ENCODE measurements at regions not wholly inside any gene's neighbourhood (a gene's known extent, or its start where the extent isn't known, plus 50 kb on each side); places are given as distances from the start of the nearest gene placed in this dataset.

GRCh38 chr19:32174386-32175113, 170.9 kb upstream of the ZNF507 start:
- ATAC-seq (ENCODE audit: insufficient read depth, low FRiP score) (no peak), DNase-seq (peak in 2 of 3 donors; percentile 4 to 47)
- Histone ChIP-seq H3K4me3 (no peak overlapping the region), H3K4me1 (ENCODE audit: control insufficient read depth in 5 of 5, insufficient read depth in 5 of 5, low read length in 5 of 5) (peaks cover 0 to 16% (median 0%) of the 10 kb centered on the region in 5 donors), H3K36me3 (ENCODE audit: control insufficient read depth in 4 of 4, insufficient read depth in 4 of 4, low read length in 4 of 4) (no peaks in the 10 kb centered on the region), H3K9me3 (ENCODE audit: control insufficient read depth in 4 of 4, insufficient read depth in 3 of 4, low read length in 3 of 4) (no peaks in the 10 kb centered on the region), H3K27ac (ENCODE audit: low read depth in 1 of 2, low read length in 1 of 2) (no peak overlapping the region), H3K9ac (ENCODE audit: insufficient read depth in 1 of 2, low read length in 2 of 2) (no peak overlapping the region), H3K27me3 (ENCODE audit: control insufficient read depth in 3 of 3, insufficient read depth in 3 of 3, low read length in 2 of 3) (no peaks in the 10 kb centered on the region)
- WGBS, 2 donors = 84 to 93% methylated on average over 10 of the region's 10 CpGs
- TF ChIP-seq CTCF (IDR thresholded peaks at IDR 0.05; ENCODE audit: control extremely low read depth, extremely low read depth) = no peak

DNA sequence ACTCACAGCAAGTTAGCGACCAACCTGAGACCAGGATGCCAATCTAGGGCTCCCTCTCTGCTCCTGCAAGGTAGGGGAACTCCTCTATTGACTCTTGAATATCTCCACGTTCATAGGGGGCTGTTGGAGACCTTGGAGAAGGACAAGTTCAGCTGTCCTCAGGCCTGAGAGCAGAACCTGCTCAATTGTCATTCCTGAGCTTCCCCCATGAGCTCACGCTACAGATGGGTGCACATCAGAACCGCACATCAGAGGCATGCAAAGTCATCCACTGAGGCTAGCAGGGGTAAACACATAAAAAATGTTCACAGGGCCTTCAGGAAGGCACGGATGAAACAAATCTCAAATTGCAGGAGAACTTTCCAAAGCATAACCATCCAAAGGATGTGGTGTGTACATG, 168.8 kb upstream of the ZNF507 start:
- DNase-seq (no peak), ATAC-seq (ENCODE audit: insufficient read depth, low FRiP score) (no peak)
- H3K4me3 ChIP-seq = no peak overlapping the region
- no peaks in the 10 kb centered on the region for H3K27me3 ChIP-seq (ENCODE audit: control insufficient read depth in 3 of 3, insufficient read depth in 3 of 3, low read length in 2 of 3)
- H3K36me3 ChIP-seq (ENCODE audit: control insufficient read depth in 4 of 4, insufficient read depth in 4 of 4, low read length in 4 of 4) = no peaks in the 10 kb centered on the region
- WGBS, 2 donors = 80 to 81% methylated on average over 5 of the region's 5 CpGs
- no peak overlapping the region for H3K27ac ChIP-seq (ENCODE audit: low read depth in 1 of 2, low read length in 1 of 2)
- peaks cover 0 to 12% (median 0%) of the 10 kb centered on the region in 5 donors for H3K4me1 ChIP-seq (ENCODE audit: control insufficient read depth in 5 of 5, insufficient read depth in 5 of 5, low read length in 5 of 5)
- H3K9me3 ChIP-seq (ENCODE audit: control insufficient read depth in 4 of 4, insufficient read depth in 3 of 4, low read length in 3 of 4) = no peaks in the 10 kb centered on the region
- no peak overlapping the region for H3K9ac ChIP-seq (ENCODE audit: insufficient read depth in 1 of 2, low read length in 2 of 2)
- no peak for TF ChIP-seq CTCF (IDR thresholded peaks at IDR 0.05; ENCODE audit: control extremely low read depth, extremely low read depth)

DNA sequence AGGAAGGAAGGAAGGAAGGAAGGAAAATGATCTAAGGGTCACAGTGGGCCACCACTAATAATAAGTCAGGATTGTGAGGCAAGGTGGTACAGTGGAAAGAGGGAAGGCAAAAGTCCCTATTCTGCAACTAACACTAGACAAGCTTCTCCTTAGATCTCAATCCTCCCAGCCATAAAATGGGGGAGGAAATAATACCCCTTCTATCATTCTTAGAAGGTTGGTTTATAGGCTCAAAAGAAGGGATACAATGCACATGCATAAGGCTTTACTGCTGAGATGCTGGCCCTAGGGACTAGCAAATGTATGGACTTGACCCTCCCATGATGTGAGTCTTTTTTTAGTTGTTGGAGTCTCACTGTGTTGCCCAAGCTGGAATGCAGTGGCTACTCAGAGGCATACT, 167.7 kb upstream of the ZNF507 start:
- H3K36me3 ChIP-seq (ENCODE audit: control insufficient read depth in 4 of 4, insufficient read depth in 4 of 4, low read length in 4 of 4) = no peaks in the 10 kb centered on the region
- no peaks in the 10 kb centered on the region for H3K9me3 ChIP-seq (ENCODE audit: control insufficient read depth in 4 of 4, insufficient read depth in 3 of 4, low read length in 3 of 4)
- no peak overlapping the region for H3K4me3 ChIP-seq
- TF ChIP-seq CTCF (IDR thresholded peaks at IDR 0.05; ENCODE audit: control extremely low read depth, extremely low read depth) = no peak
- no peaks in the 10 kb centered on the region for H3K27me3 ChIP-seq (ENCODE audit: control insufficient read depth in 3 of 3, insufficient read depth in 3 of 3, low read length in 2 of 3)
- ATAC-seq (ENCODE audit: insufficient read depth, low FRiP score) (no peak), DNase-seq (no peak)
- peaks cover 0 to 2% (median 0%) of the 10 kb centered on the region in 5 donors for H3K4me1 ChIP-seq (ENCODE audit: control insufficient read depth in 5 of 5, insufficient read depth in 5 of 5, low read length in 5 of 5)
- no peak overlapping the region for H3K9ac ChIP-seq (ENCODE audit: insufficient read depth in 1 of 2, low read length in 2 of 2)
- no peak overlapping the region for H3K27ac ChIP-seq (ENCODE audit: low read depth in 1 of 2, low read length in 1 of 2)

DNA sequence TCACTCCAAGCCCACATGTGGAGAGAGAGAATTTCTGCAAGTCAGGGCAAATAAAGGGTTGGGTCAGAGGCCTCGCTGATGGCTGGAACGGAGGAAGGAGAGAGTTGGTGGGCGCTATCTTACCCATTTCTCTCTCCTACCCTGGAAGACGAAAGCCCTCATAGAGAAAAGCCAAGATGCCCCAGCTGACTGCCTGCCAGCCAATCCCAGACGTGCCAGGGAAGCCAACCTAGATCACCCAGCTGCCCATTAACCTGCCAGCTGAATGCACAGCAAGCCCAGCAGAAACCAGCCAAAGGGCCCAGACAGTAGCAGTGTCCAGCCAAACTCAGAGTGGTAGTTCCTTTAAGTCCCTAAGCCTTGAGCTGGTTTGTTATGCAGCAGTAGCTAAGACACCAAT, 167.0 kb upstream of the ZNF507 start:
- TF ChIP-seq CTCF (IDR thresholded peaks at IDR 0.05; ENCODE audit: control extremely low read depth, extremely low read depth) = no peak
- no peak for DNase-seq
- Histone ChIP-seq H3K36me3 (ENCODE audit: control insufficient read depth in 4 of 4, insufficient read depth in 4 of 4, low read length in 4 of 4) (no peaks in the 10 kb centered on the region), H3K4me3 (no peak overlapping the region), H3K9ac (ENCODE audit: insufficient read depth in 1 of 2, low read length in 2 of 2) (no peak overlapping the region), H3K4me1 (ENCODE audit: control insufficient read depth in 5 of 5, insufficient read depth in 5 of 5, low read length in 5 of 5) (no peaks in the 10 kb centered on the region), H3K27me3 (ENCODE audit: control insufficient read depth in 3 of 3, insufficient read depth in 3 of 3, low read length in 2 of 3) (no peaks in the 10 kb centered on the region), H3K9me3 (ENCODE audit: control insufficient read depth in 4 of 4, insufficient read depth in 3 of 4, low read length in 3 of 4) (no peaks in the 10 kb centered on the region), H3K27ac (ENCODE audit: low read depth in 1 of 2, low read length in 1 of 2) (no peak overlapping the region)
- no peak for ATAC-seq (ENCODE audit: insufficient read depth, low FRiP score)
- 85 to 89% methylated on average over 5 of the region's 5 CpGs for WGBS, 2 donors

Measured in lung (tissue), 11 donors.